ENCODE measurements at regions not wholly inside any gene's neighbourhood (a gene's known extent, or its start where the extent isn't known, plus 50 kb on each side); places are given as distances from the start of the nearest gene placed in this dataset.

DNA sequence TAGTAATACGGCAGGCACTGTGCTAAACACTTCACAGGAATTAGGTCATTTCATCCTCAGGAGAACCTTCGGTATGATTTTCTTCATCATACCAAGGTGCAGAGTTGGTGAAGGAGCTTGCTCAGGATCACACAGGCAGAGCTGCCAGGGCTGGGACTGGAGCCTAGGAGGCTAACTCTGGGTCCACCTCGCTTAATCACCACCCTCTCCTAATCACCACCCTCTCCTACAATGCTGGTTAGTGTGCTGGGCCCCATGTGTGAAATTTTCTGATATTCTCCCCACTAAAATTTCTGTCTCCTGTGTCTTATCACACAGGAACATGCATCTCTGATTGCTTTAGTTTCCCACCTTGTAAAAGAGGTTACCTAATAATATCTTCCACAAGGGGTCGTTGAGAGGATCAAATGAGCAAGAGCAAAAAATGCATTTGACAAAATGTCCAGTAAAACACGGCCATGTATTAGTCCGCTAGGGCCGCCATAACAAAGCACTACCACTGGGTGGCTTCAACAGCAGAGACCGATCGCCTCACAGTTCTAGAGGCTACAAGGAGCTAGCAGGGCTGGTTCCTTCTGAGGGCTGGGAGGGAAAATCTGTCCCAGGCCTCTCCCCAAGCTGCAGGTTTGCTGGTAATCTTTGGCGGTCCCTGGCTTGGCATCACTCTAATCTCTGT lies 128.2 kb upstream of the NFIB start:
- no peaks in the 10 kb centered on the region for H3K36me3 ChIP-seq (ENCODE audit: insufficient read depth, low read length)
- no peak overlapping the region for H3K4me2 ChIP-seq (ENCODE audit: low read length)
- H3K27ac ChIP-seq (ENCODE audit: low read depth, low read length, poor library complexity, severe bottlenecking) = no peak overlapping the region
- H3K4me1 ChIP-seq (ENCODE audit: insufficient read depth, low read length, severe bottlenecking) = no peaks in the 10 kb centered on the region
- H3F3A ChIP-seq (ENCODE audit: insufficient read depth, low read length) = no peaks in the 10 kb centered on the region
- H3K9me2 ChIP-seq (ENCODE audit: low read depth, low read length) = no peaks in the 10 kb centered on the region
- H3K27me3 ChIP-seq (ENCODE audit: insufficient read depth, low read length) = no peaks in the 10 kb centered on the region
- no peak overlapping the region for H3K4me3 ChIP-seq (ENCODE audit: low read depth, low read length, poor library complexity, severe bottlenecking)
- no peaks in the 10 kb centered on the region for H3K79me2 ChIP-seq (ENCODE audit: insufficient read depth, low read length)
- no peak overlapping the region for H2AFZ ChIP-seq (ENCODE audit: low read length)
- no peaks in the 10 kb centered on the region for H4K20me1 ChIP-seq (ENCODE audit: insufficient read depth, low read length)
- no peak for TF ChIP-seq EZH2 (IDR thresholded peaks at IDR 0.05; ENCODE audit: borderline replicate concordance, low read length)
- peak; percentile 62 for TF ChIP-seq CTCF (IDR thresholded peaks at IDR 0.05; ENCODE audit: low read length)
- no peaks in the 10 kb centered on the region for H3K9me3 ChIP-seq (ENCODE audit: low read length)
- no peak overlapping the region for H3K9ac ChIP-seq (ENCODE audit: low read length)

DNA sequence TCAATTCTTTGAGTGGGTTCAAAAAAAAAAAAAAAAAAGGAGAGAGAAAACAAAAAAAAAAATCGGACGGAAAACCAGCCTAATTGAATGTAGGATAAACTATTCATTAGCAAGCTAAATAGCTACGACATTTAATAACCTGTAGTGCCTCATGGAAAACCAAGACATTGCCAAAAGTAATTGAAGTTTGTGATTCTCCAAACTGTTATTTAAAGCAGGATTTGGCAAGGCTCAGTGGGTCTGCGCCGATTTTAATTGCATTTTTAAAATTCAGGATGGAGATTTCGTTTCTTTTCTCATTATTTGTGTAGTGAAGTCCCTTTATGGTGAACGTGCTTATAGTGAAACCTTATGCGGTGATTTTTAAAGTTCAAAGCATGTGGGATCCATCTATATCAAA lies 127.2 kb upstream of the NFIB start:
- H3K27ac ChIP-seq (ENCODE audit: low read depth, low read length, poor library complexity, severe bottlenecking) = no peak overlapping the region
- no peaks in the 10 kb centered on the region for H3K9me3 ChIP-seq (ENCODE audit: low read length)
- H3K4me2 ChIP-seq (ENCODE audit: low read length) = no peak overlapping the region
- H3K4me1 ChIP-seq (ENCODE audit: insufficient read depth, low read length, severe bottlenecking) = no peaks in the 10 kb centered on the region
- no peaks in the 10 kb centered on the region for H3K79me2 ChIP-seq (ENCODE audit: insufficient read depth, low read length)
- H3F3A ChIP-seq (ENCODE audit: insufficient read depth, low read length) = no peaks in the 10 kb centered on the region
- H3K36me3 ChIP-seq (ENCODE audit: insufficient read depth, low read length) = no peaks in the 10 kb centered on the region
- no peak for TF ChIP-seq CTCF (IDR thresholded peaks at IDR 0.05; ENCODE audit: low read length)
- no peak for TF ChIP-seq EZH2 (IDR thresholded peaks at IDR 0.05; ENCODE audit: borderline replicate concordance, low read length)
- H3K9me2 ChIP-seq (ENCODE audit: low read depth, low read length) = no peaks in the 10 kb centered on the region
- H4K20me1 ChIP-seq (ENCODE audit: insufficient read depth, low read length) = no peaks in the 10 kb centered on the region
- H3K4me3 ChIP-seq (ENCODE audit: low read depth, low read length, poor library complexity, severe bottlenecking) = no peak overlapping the region
- H2AFZ ChIP-seq (ENCODE audit: low read length) = no peak overlapping the region
- no peak overlapping the region for H3K9ac ChIP-seq (ENCODE audit: low read length)
- H3K27me3 ChIP-seq (ENCODE audit: insufficient read depth, low read length) = no peaks in the 10 kb centered on the region

GRCh38 chr9:14440062-14440461 lies 126.1 kb upstream of the NFIB start:
- H3K4me1 ChIP-seq (ENCODE audit: insufficient read depth, low read length, severe bottlenecking) = no peaks in the 10 kb centered on the region

More at GRCh38 chr9:14440062-14440461, 126.1 kb upstream of the NFIB start:
- H3F3A ChIP-seq (ENCODE audit: insufficient read depth, low read length) = no peaks in the 10 kb centered on the region
- TF ChIP-seq EZH2 (IDR thresholded peaks at IDR 0.05; ENCODE audit: borderline replicate concordance, low read length) = no peak
- no peak for TF ChIP-seq CTCF (IDR thresholded peaks at IDR 0.05; ENCODE audit: low read length)
- no peak overlapping the region for H3K4me3 ChIP-seq (ENCODE audit: low read depth, low read length, poor library complexity, severe bottlenecking)
- no peak overlapping the region for H2AFZ ChIP-seq (ENCODE audit: low read length)
- no peak overlapping the region for H3K9ac ChIP-seq (ENCODE audit: low read length)
- no peaks in the 10 kb centered on the region for H3K9me3 ChIP-seq (ENCODE audit: low read length)
- no peaks in the 10 kb centered on the region for H3K27me3 ChIP-seq (ENCODE audit: insufficient read depth, low read length)
- no peak overlapping the region for H3K4me2 ChIP-seq (ENCODE audit: low read length)
- H3K9me2 ChIP-seq (ENCODE audit: low read depth, low read length) = no peaks in the 10 kb centered on the region
- H4K20me1 ChIP-seq (ENCODE audit: insufficient read depth, low read length) = no peaks in the 10 kb centered on the region
- H3K27ac ChIP-seq (ENCODE audit: low read depth, low read length, poor library complexity, severe bottlenecking) = no peak overlapping the region
- H3K79me2 ChIP-seq (ENCODE audit: insufficient read depth, low read length) = no peaks in the 10 kb centered on the region
- no peaks in the 10 kb centered on the region for H3K36me3 ChIP-seq (ENCODE audit: insufficient read depth, low read length)
